Lower leg skin (tissue), 4 donors: ENCODE measurements at regions not wholly inside any gene's neighbourhood (a gene's known extent, or its start where the extent isn't known, plus 50 kb on each side); places are given as distances from the start of the nearest gene placed in this dataset.

Experiments
- DNase-seq, 2 donors: peaks; one replicate each; pipeline ENCODE4 v3.0.0-alpha.2; 2019; ENCODE audit warnings: low spot score in 2 of 2
- H3K4me3 ChIP-seq: fragments of 200-600 bp; sonication (generic); 2 replicates; pipeline ENCODE4 v1.5.1; 2017; ENCODE audit warnings: mild to moderate bottlenecking, low read depth; ENCODE audit not compliant: poor library complexity, severe bottlenecking
- CTCF ChIP-seq, 3 donors: fragments of 450-650 bp; IDR thresholded peaks; one replicate each; pipeline ENCODE4 v1.5.1; 2016; ENCODE audit warnings: antibody characterized with exemption in 3 of 3, mild to moderate bottlenecking in 3 of 3, moderate library complexity in 2 of 3
- POLR2A ChIP-seq, 2 donors: fragments of 450-650 bp; IDR thresholded peaks; one replicate each; pipeline ENCODE4 v1.6.1; 2016 to 2017; ENCODE audit warnings: antibody characterized with exemption in 2 of 2, mild to moderate bottlenecking in 1 of 2, moderate library complexity in 1 of 2
- WGBS, 2 donors: methylation state at CpG; one replicate each; pipeline ENCODE4 v1.1.5; 2018; 5-methylcytosine and 5-hydroxymethylcytosine counted together
- intact Hi-C: fragments of 100-400 bp; cut with DNase I; formaldehyde crosslinking; loops from one replicate; pipeline ENCODE4 v1.15.0; 2023; ENCODE audit warnings: low total_unique reads

- no peak for DNase-seq
- H3K4me3 ChIP-seq = no peak overlapping the region
- WGBS, 2 donors = 81 to 93% methylated on average over 2 of the region's 2 CpGs
- intact Hi-C loops = no loop called here
- TF ChIP-seq POLR2A (IDR thresholded peaks at IDR 0.05) (no peak), CTCF (IDR thresholded peaks at IDR 0.05) (no peak)
Measured at GRCh38 chr2:222080141-222080540, 218.7 kb downstream of the PAX3 start.

- WGBS, 2 donors = 51 to 75% methylated on average over 7 of the region's 7 CpGs
- intact Hi-C loops = no loop called here
- H3K4me3 ChIP-seq = no peak overlapping the region
- DNase-seq = no peak
- TF ChIP-seq POLR2A (IDR thresholded peaks at IDR 0.05) (no peak), CTCF (IDR thresholded peaks at IDR 0.05) (no peak)
Measured at GRCh38 chr2:222076973-222077690, 221.7 kb downstream of the PAX3 start.

GRCh38 chr2:222074674-222075073 lies 224.1 kb downstream of the PAX3 start:
- no peak for TF ChIP-seq CTCF (IDR thresholded peaks at IDR 0.05)
- TF ChIP-seq POLR2A (IDR thresholded peaks at IDR 0.05) = no peak
- 20 to 25% methylated on average over 2 of the region's 2 CpGs for WGBS, 2 donors
- H3K4me3 ChIP-seq = no peak overlapping the region
- intact Hi-C loops = no loop called here
- no peak for DNase-seq

DNA sequence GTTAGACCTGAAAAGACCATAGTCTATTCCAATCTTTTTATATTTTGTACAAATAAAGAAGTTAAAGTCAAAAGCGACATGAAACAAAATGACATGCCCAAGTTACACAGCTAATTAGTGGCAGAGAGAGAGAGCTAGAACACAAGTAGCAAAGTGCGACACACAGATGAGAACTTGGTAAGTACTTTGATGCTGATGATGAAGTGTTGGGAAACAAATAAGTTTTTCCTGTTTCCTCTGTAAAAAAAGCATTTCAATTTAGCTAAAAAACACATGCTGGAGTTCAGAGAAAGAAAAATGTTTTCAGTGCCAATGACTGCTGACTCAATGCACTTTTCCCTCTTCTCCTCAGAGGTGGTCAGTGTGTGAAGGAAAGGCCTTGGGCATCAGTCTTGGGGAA lies 226.9 kb downstream of the PAX3 start:
- DNase-seq = no peak
- TF ChIP-seq POLR2A (IDR thresholded peaks at IDR 0.05) (no peak), CTCF (IDR thresholded peaks at IDR 0.05) (no peak)
- intact Hi-C loops = no loop called here
- WGBS, 2 donors = 90 to 92% methylated on average over 2 of the region's 2 CpGs
- H3K4me3 ChIP-seq = no peak overlapping the region

GRCh38 chr2:222064286-222064685 lies 234.5 kb downstream of the PAX3 start:
- H3K4me3 ChIP-seq = no peak overlapping the region
- WGBS, 2 donors = 90 to 96% methylated on average over 2 of the region's 2 CpGs
- DNase-seq = no peak
- intact Hi-C loops = no loop called here
- TF ChIP-seq POLR2A (IDR thresholded peaks at IDR 0.05) (no peak), CTCF (IDR thresholded peaks at IDR 0.05) (no peak)
